ENCODE measurements at regions not wholly inside any gene's neighbourhood (a gene's known extent, or its start where the extent isn't known, plus 50 kb on each side); places are given as distances from the start of the nearest gene placed in this dataset.

- Histone ChIP-seq H3K4me3 (no peak overlapping the region), H3K36me3 (no peaks in the 10 kb centered on the region), H3K27me3 (no peaks in the 10 kb centered on the region), H3K27ac (no peak overlapping the region), H3K4me1 (peaks cover 0 to 2% (median 0%) of the 10 kb centered on the region in 4 donors), H3K9me3 (no peaks in the 10 kb centered on the region)
- DNase-seq, result no peak
- WGBS, 5 donors, result 44 to 75% (median 52%) methylated on average over 2 of the region's 2 CpGs
- TF ChIP-seq POLR2A (IDR thresholded peaks at IDR 0.05) (no peak), POLR2AphosphoS5 (IDR thresholded peaks at IDR 0.05) (no peak), EP300 (IDR thresholded peaks at IDR 0.05) (no peak), CTCF (IDR thresholded peaks at IDR 0.05) (no peak)
- intact Hi-C loops (cut with DNase I; ENCODE audit: low total_unique reads), result no loop called here
Observed at GRCh38 chr2:23073671-23074070, 311.3 kb upstream of the KLHL29 start.

- intact Hi-C loops (cut with DNase I; ENCODE audit: low total_unique reads), result no loop called here
- no peaks in the 10 kb centered on the region for H3K27me3 ChIP-seq
- no peak for DNase-seq
- TF ChIP-seq CTCF (IDR thresholded peaks at IDR 0.05) (no peak), EP300 (IDR thresholded peaks at IDR 0.05) (no peak), POLR2AphosphoS5 (IDR thresholded peaks at IDR 0.05) (no peak), POLR2A (IDR thresholded peaks at IDR 0.05) (no peak)
- 43 to 61% (median 55%) methylated on average over 4 of the region's 4 CpGs for WGBS, 5 donors
- H3K9me3 ChIP-seq, result no peaks in the 10 kb centered on the region
- no peak overlapping the region for H3K4me3 ChIP-seq
- no peaks in the 10 kb centered on the region for H3K36me3 ChIP-seq
- peaks cover 0 to 7% (median 0%) of the 10 kb centered on the region in 4 donors for H3K4me1 ChIP-seq
- no peak overlapping the region for H3K27ac ChIP-seq
Observed at GRCh38 chr2:23077596-23077995, 307.4 kb upstream of the KLHL29 start.

DNA sequence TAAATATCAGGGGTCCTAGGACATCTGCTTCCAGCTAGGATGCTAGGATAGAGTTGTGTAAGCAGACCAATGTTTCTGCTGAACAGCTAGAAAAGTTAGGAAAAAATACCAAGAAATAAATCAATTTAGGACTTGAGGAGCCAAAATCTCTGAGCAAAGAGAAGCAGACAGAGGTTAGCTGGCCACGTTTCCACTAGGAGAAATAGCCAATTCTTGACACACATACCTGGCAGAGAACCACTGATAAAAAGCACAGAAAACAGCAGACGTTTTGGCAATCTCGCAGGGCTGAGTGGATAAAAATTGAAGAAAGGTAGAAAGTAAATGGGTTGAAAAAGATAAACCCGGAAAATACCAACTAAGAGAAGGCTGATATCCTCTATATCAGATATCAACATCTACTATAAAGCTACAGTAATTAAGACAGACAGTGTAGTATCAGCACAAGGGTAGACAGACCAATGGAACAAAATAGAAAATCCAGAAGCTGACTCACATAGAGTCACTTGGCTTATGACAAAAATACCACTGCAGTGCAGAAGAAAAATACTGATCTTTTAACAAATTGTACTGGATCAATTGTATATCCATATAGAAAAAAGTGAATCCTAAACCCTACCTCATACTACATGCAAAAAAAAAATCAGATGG, 306.1 kb upstream of the KLHL29 start:
- Histone ChIP-seq H3K27me3 (no peaks in the 10 kb centered on the region), H3K4me3 (no peak overlapping the region), H3K36me3 (no peaks in the 10 kb centered on the region), H3K4me1 (peaks cover 0 to 7% (median 0%) of the 10 kb centered on the region in 4 donors), H3K9me3 (no peaks in the 10 kb centered on the region), H3K27ac (no peak overlapping the region)
- intact Hi-C loops (cut with DNase I; ENCODE audit: low total_unique reads), result no loop called here
- peak in 1 of 2 donors; percentile 16 for DNase-seq
- TF ChIP-seq POLR2AphosphoS5 (IDR thresholded peaks at IDR 0.05) (no peak), CTCF (IDR thresholded peaks at IDR 0.05) (no peak), EP300 (IDR thresholded peaks at IDR 0.05) (no peak), POLR2A (IDR thresholded peaks at IDR 0.05) (no peak)
- 25 to 45% (median 39%) methylated on average over 4 of the region's 4 CpGs for WGBS, 5 donors

DNA sequence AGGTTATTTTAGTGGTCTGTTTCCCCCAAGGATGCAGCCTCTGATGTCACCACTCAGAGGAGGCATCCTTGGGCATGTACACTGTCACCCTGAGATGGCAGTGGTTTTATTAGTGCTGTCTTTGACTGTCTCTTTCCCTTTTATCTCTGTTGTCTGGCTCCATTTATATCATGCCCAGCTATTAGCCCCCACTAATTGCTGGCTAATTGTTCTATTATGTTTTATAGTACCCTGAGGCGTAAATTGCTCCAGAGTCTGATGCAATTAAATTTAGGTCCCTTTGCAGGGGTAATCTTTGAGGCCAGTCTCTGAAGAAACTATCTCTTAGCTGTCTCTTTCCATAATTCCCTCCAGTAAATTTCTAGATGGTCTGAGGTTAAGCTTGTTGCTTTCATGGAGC, 301.0 kb upstream of the KLHL29 start:
- no peak for DNase-seq
- TF ChIP-seq EP300 (IDR thresholded peaks at IDR 0.05), result no peak
- no peak for TF ChIP-seq POLR2AphosphoS5 (IDR thresholded peaks at IDR 0.05)
- no peak for TF ChIP-seq CTCF (IDR thresholded peaks at IDR 0.05)
- TF ChIP-seq POLR2A (IDR thresholded peaks at IDR 0.05), result no peak

More for the DNA sequence above, 301.0 kb upstream of the KLHL29 start:
- Histone ChIP-seq H3K4me3 (no peak overlapping the region), H3K27ac (no peak overlapping the region), H3K27me3 (no peaks in the 10 kb centered on the region), H3K4me1 (peaks cover 0 to 2% (median 0%) of the 10 kb centered on the region in 4 donors), H3K9me3 (peaks cover 0 to 7% (median 0%) of the 10 kb centered on the region in 4 donors), H3K36me3 (no peaks in the 10 kb centered on the region)
- intact Hi-C loops (cut with DNase I; ENCODE audit: low total_unique reads), result no loop called here
- WGBS, 5 donors, result 76 to 92% (median 79%) methylated on average over 1 of the region's 1 CpG
